ENCODE measurements at regions not wholly inside any gene's neighbourhood (a gene's known extent, or its start where the extent isn't known, plus 50 kb on each side); places are given as distances from the start of the nearest gene placed in this dataset.
"Not testable (repeated sequence)": the region's sequence is repeated elsewhere in the genome, so short reads cannot be mapped to it uniquely, and the experiment has no call there.

DNA sequence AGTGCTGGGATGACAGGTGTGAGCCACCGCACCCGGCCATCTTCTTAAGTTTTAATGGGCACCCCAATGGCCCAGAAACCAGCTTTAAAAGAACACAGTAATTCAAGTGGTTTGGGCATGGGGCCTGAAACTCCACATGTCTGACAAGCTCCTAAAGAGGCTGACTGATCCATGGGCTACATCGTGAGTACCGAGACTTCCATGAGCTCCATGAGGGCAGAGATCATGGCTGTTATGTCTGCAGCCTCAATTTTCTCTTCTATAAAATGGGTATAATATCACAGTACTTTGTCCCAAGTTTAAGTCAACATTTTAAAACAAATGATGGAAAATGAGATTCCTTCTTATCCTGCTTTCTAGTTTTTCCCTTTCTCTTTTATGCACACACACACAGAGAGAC lies 397.6 kb upstream of the MAF start:
- no peak for DNase-seq

DNA sequence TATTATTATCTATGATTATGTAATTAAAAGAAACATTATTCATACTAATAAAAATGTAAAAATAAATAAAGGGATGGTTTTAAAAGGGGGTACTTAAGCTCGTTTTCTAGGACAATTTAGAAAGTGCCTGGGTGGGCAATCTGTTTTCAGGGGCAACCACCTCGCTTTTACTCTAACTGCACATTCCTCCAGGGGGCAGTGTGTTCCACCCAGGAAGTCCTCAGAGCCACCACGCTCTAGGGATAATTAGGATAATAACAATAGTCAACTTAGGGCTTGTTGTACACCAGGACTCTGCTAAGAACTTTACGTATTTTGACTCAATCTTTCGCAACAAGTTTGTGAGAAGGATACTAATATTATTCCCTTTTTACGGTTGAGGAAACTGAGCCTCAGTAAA lies 396.7 kb upstream of the MAF start:
- peak; percentile 31 for DNase-seq

DNA sequence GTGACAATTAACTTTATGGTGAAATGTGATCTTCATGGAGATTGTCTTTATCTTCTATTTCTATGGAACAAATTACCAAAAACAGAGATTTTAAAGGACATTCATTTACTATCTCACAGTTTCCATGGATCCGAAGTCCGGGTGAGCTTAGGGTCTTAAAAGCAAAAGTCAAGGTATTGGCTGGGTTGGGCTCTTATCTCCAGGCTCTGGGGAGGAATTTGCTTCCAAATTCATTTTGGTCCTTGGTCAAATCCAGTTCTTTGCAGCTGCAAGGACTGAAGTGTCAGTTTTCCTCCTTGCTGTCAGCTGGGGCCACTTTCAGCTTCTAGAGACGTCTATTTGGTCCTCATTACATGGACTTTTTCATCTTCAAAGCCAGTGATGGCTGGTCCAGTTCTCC lies 395.8 kb upstream of the MAF start:
- no peak for DNase-seq

DNA sequence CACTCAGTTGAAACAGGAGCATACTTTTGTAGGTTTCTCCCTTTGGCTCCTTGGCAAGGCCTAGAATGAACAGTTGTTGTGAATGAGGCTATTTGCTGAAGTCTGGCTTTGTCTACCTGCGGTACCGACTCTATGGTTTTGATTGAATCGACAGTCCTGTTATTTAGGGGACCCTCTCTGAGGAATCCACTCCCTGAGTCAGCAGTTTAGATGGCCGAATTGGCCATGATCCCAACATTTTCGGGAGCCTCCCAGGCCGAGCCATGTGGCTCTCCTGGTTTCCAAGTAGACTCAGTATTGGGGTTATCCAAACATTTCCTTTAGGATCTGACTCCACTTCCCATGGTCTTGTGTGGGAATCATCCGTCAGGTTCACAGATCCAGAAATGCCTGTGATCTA lies 394.8 kb upstream of the MAF start:
- no peak for DNase-seq

DNA sequence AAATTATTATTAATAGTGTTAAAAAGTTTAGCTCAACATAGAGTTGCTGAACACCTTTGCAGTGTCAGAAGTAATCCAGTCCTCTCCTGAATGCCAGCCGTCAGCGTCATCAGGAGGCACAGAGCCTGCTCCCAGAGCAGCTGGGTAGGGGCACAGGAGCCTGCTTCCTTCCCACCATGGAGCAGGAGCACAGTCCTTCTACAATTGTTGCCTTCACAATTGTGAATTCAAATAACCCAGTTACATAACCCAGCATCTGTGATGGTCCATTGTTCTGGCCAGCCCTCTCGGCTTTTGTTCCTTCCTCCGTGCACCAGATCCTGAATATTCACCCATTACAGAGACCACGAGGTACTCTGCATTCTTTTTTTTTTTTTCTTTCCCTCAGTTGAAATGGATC lies 393.9 kb upstream of the MAF start:
- no peak for DNase-seq

DNA sequence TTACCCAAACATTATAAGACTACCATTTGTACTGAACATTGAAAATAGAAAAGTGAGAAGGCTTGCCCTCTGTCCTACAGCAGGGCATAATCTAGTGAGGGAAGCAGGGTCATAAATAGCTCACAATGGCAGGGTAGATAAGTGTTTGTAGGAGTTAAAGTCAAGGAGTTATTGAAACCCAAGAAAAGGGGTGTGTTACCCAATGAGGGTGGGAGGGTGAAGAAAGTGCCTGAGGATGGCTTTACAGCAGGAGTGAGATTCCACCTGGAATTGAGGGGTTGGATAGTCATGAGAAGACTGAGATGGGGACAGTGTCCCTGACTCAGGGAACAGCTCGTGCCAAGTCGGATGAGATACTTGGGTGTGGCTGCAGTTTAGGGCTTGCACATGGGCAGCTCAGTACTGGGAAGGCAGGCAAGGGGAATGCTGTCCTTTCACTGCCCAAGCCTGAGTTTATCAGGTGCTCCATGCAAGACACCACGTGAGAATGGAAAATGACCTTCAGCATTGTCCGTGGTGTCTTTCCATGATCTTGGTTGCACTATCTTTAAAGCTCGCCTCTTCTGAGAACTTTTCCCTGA lies 393.2 kb upstream of the MAF start:
- no peak for DNase-seq

DNA sequence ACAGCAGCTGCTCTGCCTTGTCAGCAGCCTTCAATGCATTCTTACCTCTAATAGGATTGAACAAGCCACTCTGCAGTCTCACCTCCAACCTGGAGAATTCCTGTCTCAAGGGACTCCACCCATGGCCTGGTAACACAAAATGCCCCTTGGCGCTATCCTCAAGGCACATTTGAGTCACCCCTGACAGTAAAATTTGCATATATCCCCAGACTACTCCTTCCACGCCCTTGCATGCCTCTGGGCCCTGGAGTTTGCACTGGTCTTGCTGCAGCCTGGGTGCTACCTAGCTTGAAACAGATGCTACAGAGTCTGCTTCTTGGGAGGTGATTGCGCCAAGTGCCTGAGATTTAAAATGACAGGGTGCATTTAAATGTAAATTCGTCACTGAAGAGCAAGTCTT lies 391.4 kb upstream of the MAF start:
- DNase-seq = no peak

DNA sequence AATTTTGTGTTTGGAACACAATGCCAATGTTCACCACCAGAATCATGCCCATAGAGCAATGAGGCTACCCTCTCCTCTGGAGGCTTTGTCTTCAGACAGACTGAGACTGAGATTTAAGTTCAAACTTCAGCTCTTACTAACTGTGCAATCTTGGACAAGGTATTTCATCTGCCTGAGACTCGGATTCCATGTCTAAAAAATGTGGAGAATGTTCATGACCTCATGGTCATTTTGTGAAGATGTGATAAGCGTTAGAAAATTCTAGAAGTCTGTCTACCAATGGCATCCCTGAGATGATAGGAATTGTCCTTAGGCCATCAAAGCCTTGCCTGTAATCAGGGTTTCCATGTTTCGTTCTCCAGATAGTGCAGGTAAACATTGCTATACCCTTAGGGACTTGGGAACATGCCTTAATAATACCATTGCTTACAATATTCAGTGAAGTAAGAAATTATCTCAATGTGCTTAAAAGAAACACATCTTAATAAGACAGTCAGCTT lies 388.2 kb upstream of the MAF start:
- DNase-seq = no peak

DNA sequence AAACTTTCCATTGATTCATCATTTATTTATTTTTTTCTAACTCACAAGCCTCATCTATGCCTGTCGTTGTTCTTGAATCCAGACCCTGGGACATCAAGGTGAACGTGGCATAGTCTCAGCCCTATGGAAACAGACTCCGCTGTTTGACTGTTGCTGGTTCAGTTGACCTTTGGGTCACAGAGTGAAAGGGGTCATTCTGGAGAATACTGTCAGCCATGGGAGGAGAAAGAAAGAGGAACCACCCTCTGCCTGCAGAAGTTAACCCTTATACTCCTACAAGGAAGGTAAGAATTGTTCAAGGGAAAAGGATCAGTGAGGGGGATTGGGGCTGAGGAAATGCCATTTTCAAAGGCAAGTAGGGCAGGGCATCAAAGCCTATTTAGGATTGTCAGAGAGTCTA lies 387.6 kb upstream of the MAF start:
- DNase-seq = no peak

DNA sequence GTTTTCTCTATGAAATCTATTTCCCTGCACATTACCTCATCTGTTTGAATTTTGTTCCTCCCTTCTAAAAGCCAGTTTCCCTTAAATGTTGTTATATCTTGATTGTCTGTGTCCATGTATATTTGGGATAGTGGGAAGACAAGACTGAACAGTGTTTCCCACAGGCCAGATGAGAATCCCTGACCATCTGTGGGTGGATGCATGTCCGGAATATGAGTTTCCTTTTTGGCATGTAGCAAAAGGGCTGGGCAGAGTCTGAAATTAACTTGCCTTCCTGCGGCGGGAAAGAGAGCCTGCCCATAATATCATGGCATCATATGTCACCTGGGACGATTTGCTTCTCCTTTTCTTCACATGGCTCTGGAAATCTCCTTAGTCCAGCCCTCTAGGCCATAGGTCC lies 385.8 kb upstream of the MAF start:
- no peak for DNase-seq

DNA sequence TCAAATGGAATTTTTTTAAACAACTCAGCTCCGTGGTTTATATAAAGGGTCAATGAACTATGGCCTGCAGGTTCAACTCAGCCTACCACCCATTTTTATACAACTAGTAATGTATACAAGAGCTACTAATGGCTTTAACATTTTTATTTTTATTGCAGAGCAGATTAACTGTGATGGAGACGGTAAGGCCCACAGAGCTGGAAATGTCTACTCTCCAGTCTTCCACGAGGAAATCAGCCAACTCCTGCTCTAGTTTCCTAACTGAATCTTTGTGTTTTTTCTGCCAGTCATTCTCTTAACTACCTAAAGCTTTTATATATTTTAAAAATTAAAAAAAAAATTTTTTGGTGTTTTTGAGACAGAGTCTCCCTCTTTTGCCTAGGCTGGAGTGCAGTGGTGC lies 385.1 kb upstream of the MAF start:
- no peak for DNase-seq

DNA sequence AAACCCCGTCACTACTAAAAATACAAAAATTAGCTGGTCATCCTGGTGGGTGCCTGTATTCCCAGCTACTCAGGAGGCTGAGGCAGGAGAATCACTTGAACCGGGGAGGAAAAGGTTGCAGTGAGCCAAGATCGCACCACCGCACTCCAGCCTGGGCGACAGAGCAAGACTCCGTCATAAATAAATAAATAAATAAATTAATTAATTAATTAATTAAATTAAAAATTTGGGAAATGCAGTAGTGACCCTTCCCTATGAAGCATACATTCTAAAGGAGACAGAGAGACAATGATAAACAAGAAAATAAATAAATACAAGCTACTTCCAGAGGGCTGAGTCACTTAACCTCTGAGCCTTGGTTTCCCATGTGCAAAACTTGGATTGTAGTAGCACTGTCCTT lies 383.6 kb upstream of the MAF start:
- DNase-seq = not testable (repeated sequence)

DNA sequence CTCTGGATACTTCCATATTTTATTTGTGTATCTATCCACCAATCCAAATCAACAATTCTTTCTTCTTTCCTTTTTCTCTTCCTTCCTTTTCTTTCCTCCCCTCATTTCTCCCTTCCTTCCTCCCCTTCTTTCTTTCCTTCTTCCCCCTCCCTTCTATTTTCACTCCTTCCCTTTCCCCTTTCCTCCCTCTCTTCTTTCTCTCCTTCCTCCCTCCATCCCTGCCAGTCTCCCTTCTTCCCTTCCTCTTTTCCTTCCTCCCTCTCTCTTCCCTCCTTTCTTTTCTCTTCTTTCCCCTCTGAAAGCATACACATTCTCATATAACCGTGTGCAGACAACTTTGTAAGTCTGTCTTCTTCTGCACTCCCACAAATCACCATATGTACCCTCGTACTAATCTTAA lies 382.3 kb upstream of the MAF start:
- DNase-seq = no peak

DNA sequence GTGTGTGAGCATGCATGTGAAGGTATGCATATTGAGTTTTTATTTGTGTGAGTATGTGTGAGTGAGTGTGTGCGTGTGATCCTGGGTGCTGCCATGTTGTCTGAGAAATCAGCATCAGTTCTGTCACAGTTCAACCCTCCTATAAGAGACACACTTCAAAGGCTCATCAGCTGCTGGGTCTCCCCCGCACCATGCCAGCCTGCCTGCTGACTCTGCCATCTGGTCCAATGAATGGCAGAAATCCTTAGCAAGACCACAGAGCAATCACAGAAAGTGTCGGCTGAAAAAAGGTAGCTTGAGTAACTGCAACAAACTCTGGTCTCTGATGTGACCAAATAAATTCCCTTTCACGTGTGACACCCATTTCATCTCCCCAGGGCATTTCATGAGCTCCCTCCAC lies 381.8 kb upstream of the MAF start:
- no peak for DNase-seq

DNA sequence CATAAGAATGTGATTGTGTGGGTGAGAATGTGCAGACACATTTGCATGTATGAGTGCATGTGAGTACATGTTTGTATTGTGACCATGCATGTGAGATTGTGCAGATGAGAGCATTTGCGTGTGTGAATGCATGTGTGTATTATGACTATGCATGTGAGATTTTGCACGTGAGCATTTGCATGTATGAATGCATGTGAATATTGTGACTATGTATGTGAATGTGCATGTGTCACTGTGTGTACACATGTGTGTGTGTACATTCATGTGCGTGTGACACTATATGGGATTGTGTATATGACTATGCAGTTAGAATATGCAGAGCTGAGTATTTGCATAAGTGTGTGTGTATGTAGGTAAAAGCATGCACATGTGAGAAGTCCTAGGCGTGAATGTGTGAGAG lies 381.3 kb upstream of the MAF start:
- DNase-seq = no peak

DNA sequence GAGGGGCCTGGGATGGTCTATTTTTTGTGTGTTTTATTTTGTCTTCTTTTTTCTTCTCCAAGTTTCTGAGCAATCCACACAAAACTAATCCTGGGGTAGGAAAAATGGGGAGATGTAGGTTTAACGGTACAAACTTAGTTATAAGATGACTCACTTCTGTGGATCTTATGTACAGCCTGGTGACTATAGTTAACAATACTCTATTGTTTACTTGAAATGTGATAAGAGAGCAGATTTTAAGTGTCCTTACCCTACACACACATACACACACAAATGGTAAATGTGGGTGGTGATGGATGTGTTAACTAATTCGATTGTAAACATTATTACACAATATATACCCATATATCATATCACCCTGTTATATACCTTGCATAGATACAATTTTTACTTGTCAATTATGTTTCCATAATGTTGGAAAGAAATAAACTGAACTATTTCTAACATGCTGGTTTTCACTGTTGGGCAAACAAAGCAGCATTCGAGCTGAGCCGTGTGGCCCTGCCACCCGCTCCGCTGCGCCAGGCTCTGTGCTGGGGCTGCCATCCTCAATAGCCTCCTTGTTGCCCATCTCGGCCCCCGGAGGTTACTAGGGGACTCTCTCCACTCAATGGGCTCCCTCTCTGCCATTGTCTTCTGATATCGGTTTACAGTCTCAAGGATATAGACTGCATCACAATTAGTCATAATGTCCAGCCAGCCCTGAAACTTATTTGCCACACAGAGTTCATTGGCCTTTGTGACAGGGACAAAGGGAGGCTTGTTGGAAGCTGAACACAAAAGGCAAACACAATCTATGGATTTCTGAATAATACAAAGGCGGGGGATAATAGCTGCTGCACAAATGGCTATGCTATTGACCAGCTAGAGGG lies 380.3 kb upstream of the MAF start:
- DNase-seq = no peak

DNA sequence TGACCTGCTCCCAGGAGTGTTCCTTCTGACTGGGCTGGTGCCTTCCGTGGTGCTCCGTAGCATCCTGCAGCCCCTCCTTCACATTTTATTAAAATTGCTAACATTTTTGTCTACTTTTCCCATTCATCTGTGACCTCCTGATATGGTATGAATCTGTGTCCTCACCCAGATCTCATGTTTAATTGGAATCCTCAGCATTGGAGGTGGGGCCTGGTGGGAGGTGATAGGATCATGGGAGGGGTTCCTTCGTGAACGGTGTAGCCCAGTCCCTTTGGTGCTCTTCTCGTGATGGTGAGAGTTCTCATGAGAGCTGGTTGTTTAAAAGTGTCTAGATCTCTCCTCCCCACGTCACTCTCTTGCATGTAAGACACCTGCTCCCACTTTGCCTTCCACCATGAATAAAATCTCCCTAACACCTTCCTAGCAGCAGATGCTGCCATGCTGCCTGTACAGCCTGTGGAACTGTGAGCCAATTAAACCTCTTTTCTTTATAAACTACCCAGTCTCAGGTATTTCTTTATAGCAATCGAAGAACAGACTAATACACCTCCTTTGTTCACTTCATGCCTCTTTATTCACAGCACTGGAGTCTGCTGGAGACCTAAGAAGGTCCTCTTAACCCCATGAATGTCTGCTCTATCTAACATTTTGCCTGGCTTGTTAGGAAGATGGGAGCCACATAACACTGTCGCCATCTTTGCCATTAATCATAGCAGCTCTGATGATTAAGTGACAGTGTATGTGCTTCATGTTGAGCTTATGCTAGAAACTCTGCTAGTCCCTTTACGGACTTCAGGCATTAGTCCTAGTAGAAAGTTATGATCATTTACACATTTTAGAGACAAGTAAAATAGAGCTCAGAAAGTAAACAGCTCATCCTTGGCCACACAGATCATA lies 377.7 kb upstream of the MAF start:
- DNase-seq = no peak

DNA sequence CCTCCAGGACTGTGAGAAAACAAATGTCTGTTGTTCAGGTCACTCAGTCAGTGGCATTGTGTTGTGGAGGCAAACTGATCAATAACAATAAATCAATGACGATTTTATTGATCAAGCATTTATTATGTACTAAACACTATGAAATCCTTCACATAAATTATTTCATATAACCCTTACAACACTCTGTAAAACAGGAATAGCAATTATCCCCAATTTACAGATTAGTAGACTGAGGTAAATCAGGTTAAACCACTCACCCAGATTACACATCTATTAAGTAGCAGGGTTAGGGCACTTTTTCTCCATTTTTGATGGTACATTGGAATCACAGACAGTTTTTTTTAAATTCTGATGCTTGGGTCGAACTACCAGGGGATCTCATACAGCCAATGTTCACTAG lies 372.8 kb upstream of the MAF start:
- DNase-seq = no peak

DNA sequence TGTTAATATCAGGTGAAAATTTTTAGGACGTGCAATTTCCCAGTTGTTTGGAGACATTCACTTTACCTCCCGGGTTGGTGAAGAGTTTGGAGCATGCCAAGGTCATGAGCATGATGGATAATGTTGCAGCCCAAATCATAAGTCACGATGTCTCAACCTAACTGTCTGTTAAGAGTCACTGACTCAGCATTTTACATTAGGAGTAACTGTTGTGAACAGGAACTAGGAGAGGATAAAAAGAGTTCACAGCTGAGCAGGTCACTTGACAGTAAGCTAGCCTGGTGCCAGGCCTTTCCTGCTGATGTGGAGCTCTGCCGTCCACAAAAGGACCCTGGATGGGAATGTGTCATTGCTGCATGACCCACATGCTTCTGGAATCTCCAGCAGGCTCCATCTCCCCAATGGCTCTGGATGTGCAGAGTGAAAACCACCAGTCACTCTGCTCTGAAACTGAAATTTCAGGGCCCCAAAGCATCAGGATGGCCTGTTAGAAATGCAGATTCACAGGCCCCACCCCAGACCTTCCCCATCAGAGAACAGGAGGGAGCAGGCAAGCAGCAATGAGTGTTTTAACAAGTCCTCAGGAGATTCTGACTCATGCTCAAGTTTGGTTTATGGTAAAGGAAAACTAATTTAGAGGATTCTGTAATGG lies 371.6 kb upstream of the MAF start:
- no peak for DNase-seq

DNA sequence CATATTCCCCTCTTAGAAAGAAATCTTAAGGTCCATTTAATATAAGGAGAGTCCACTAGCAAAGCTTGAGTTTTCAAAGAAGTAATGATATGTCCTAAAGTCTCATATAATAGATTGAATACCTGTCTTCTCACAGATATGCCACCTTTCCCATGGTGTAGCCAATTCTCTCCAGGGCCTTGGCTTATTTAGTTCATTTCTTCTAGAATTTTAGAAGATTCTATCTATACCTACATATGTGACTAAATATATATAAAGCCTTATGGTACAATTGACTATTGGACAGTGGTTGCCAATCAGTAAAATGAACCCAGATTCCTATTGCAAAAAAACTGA lies 370.7 kb upstream of the MAF start:
- no peak for DNase-seq

DNA sequence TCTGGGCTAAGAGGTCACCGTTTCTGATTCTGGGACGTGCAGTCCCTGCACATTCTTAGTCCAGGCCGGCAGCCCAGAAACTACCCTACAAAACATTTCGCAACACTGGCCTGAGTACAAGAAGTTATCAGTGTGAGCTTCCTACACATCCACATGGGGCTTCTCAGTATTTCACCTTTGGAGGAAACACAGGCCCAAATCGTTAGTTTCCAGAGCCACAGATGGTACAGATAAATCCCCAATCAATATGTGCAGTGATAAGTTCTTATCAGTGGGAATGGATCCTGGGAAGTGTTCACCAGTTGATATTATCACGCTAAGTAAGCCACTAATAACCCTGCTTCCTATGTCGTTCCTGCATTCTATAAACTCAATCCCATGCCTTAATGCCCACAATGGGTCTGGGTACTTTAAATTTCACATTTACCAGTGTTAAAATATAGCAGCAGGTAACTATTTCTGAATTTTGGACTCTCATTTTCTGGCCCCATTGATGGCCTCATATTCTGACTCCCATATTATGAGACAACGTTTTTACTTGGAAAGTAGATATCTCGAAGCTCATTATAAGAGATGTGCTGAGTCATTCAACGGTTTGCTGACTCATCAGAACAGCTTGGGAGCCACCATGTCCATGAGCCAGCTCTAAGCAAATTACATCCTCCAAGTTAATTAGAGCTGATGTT lies 370.2 kb upstream of the MAF start:
- no peak for DNase-seq

DNA sequence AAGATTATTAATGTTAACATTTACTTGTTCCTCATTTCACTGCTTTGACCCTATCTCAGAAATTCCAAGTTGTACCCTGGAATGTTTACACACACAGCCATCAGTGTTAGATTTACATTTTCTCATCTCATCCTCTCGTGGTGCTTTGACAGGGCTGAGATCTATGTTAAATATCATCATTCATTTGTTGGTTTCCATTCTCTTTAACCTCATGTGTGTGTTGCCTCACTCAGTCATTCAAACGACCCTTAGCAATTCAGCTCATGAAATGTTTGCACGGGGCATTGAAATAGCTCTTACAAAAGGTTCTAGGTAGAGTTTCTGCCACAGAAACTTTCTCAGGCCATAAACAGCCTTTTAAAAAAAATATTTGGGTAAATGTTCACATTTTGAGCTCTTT lies 369.6 kb upstream of the MAF start:
- DNase-seq = no peak

DNA sequence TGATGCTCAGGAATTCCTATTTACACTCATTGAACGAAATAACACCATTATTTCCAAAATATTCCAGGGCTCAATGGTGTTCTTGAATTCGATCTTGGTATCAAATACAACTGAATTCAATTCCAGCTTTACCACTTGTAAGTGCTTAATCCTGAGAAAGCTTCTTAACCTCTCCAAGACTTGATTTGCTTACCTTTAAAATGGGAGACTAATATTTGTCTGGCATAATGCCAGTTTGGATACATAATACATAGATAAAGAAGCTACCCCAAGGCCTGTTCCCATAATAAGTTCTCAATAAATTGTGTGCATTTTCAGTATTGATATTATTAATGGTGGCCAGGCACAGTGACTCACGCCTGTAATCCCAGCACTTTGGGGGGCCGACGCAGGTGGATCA lies 368.9 kb upstream of the MAF start:
- no peak for DNase-seq
